ENCODE measurements at regions not wholly inside any gene's neighbourhood (a gene's known extent, or its start where the extent isn't known, plus 50 kb on each side); places are given as distances from the start of the nearest gene placed in this dataset.

GRCh38 chr1:172726740-172727139 lies 67.8 kb downstream of the FASLG start (continued):
- TF ChIP-seq MLX (CRISPR knock-in tag; IDR thresholded peaks at IDR 0.05) (no peak), ZNF512 (CRISPR knock-in tag; IDR thresholded peaks at IDR 0.05; ENCODE audit: borderline replicate concordance) (no peak), ZNF138 (CRISPR knock-in tag; conservative IDR thresholded peaks at IDR 0.05) (no peak), FOXJ3 (CRISPR knock-in tag; IDR thresholded peaks at IDR 0.05; ENCODE audit: borderline replicate concordance) (no peak), ZNF396 (CRISPR knock-in tag; IDR thresholded peaks at IDR 0.05; ENCODE audit: borderline replicate concordance) (no peak), MYBL2 (CRISPR knock-in tag; IDR thresholded peaks at IDR 0.05) (no peak), E2F4 (CRISPR knock-in tag; IDR thresholded peaks at IDR 0.05; ENCODE audit: borderline replicate concordance, low read depth) (no peak), ZNF671 (CRISPR knock-in tag; IDR thresholded peaks at IDR 0.05) (no peak), GABPB1 (CRISPR knock-in tag; IDR thresholded peaks at IDR 0.05) (no peak), GTF2I (CRISPR knock-in tag; conservative IDR thresholded peaks at IDR 0.05) (no peak), TEAD4 (CRISPR knock-in tag; IDR thresholded peaks at IDR 0.05) (no peak), ZMAT4 (CRISPR knock-in tag; IDR thresholded peaks at IDR 0.05) (no peak)

GRCh38 chr1:172727275-172727857 lies 68.5 kb downstream of the FASLG start:
- DNase-seq (ENCODE audit: low spot score) (no peak), ATAC-seq (no peak)
- Mint-ChIP-seq H3K9me3 (peaks cover 35% of the 10 kb centered on the region), H3K27ac (no peak overlapping the region), H3K4me1 (no peaks in the 10 kb centered on the region), H3K36me3 (peaks cover 12% of the 10 kb centered on the region), H3K27me3 (ENCODE audit: low read depth) (no peaks in the 10 kb centered on the region; the same call in 1 of the 2 replicates), H3K4me3 (no peak overlapping the region)
- ChIA-PET POLR2A (no interaction called here), CTCF (interaction anchor here (0.6 to 3.0 kb wide), 8 partner anchors 8 to 1109 kb away, joined by 3 to 13 read pairs (median 4); partner anchors contain the start of gene SUCO)
- TF ChIP-seq CREB1 (CRISPR knock-in tag; IDR thresholded peaks at IDR 0.05) = no peak
- no peak for TF ChIP-seq ZNF263 (CRISPR knock-in tag; IDR thresholded peaks at IDR 0.05; ENCODE audit: low read depth)
- no peak for TF ChIP-seq ERG (CRISPR knock-in tag; IDR thresholded peaks at IDR 0.05)
- no peak for TF ChIP-seq HMGA2 (CRISPR knock-in tag; IDR thresholded peaks at IDR 0.05)
- TF ChIP-seq NFATC4 (CRISPR knock-in tag; IDR thresholded peaks at IDR 0.05) = no peak
- no peak for TF ChIP-seq ATF3 (CRISPR knock-in tag; conservative IDR thresholded peaks at IDR 0.05)
- TF ChIP-seq TCF7 (CRISPR knock-in tag; IDR thresholded peaks at IDR 0.05; ENCODE audit: low read depth) = no peak
